IMR-90 (cell line): ENCODE measurements at regions not wholly inside any gene's neighbourhood (a gene's known extent, or its start where the extent isn't known, plus 50 kb on each side); places are given as distances from the start of the nearest gene placed in this dataset.

Experiments used
- ATAC-seq: fragments of 200-7000 bp; cut with Tn5 transposase; 2 replicates; pipeline ENCODE4 v1.9.1; 2020; ENCODE audit warnings: low read depth, mild to moderate bottlenecking, moderate library complexity
- BruUV-seq: library from RNA; stranded (reverse); fragments of 400-500 nt; replicated peaks from 2 replicates; lab custom pipeline; 2021; lab: Mats Ljungman, UMichigan
- CTCF ChIA-PET: fragments of 300-600 bp; formaldehyde crosslinking; extraction: SDS; loops from one replicate; lab custom pipeline; 2021; ENCODE audit warnings: antibody characterized with exemption; lab: Yijun Ruan, JAX
- POLR2A ChIA-PET: fragments of 300-600 bp; sonication (Branson Sonifier 250); formaldehyde crosslinking; loops from one replicate; lab custom pipeline; 2022; ENCODE audit warnings: antibody characterized with exemption; ENCODE audit not compliant: unreplicated experiment; lab: Charles Lee
- DNase-seq: peaks from one replicate; pipeline ENCODE4 v3.0.0; 2013
- H2AFZ ChIP-seq: replicated peaks from 2 replicates; pipeline ENCODE3; 2013; ENCODE audit warnings: low read length, mild to moderate bottlenecking; ENCODE audit not compliant: poor library complexity
- H2AK5ac ChIP-seq: 2 replicates; pipeline ENCODE4 v1.6.1; 2013; ENCODE audit warnings: low read depth, low read length, inconsistent platforms
- H2AK9ac ChIP-seq: replicated peaks from 2 replicates; pipeline ENCODE3; 2013; ENCODE audit warnings: mild to moderate bottlenecking, low read depth, low read length, moderate library complexity; ENCODE audit not compliant: poor library complexity
- H2BK120ac ChIP-seq: 2 replicates; pipeline ENCODE4 v1.6.1; 2013; ENCODE audit warnings: low read depth, low read length, inconsistent platforms
- H2BK15ac ChIP-seq: 3 replicates; pipeline ENCODE4 v1.6.1; 2013; ENCODE audit warnings: low read depth, low read length, inconsistent platforms
- H2BK20ac ChIP-seq: 2 replicates; pipeline ENCODE4 v1.6.1; 2013; ENCODE audit warnings: low read depth, mild to moderate bottlenecking, inconsistent platforms, low read length, moderate library complexity
- H2BK5ac ChIP-seq: 2 replicates; pipeline ENCODE4 v1.6.1; 2013; ENCODE audit warnings: mild to moderate bottlenecking, low read depth, low read length, inconsistent platforms; ENCODE audit not compliant: poor library complexity, severe bottlenecking
- H3K14ac ChIP-seq: replicated peaks from 2 replicates; pipeline ENCODE4 v1.6.1; 2013; ENCODE audit warnings: low read depth, low read length, inconsistent platforms
- H3K18ac ChIP-seq: 2 replicates; pipeline ENCODE4 v1.6.1; 2013; ENCODE audit warnings: low read depth, low read length, control low read depth
- H3K23ac ChIP-seq: 2 replicates; pipeline ENCODE4 v1.6.1; 2013; ENCODE audit warnings: low read depth, low read length, inconsistent platforms
- H3K27ac ChIP-seq: 2 replicates; pipeline ENCODE4 v1.5.1; 2013; ENCODE audit warnings: mild to moderate bottlenecking, control low read depth, low read length; ENCODE audit not compliant: insufficient read depth
- H3K27me3 ChIP-seq: 2 replicates; pipeline ENCODE4 v1.6.1; 2013; ENCODE audit warnings: low read length; ENCODE audit not compliant: control insufficient read depth, insufficient read depth
- H3K36me3 ChIP-seq: 2 replicates; pipeline ENCODE4 v1.6.1; 2013; ENCODE audit warnings: low read length, mixed read lengths; ENCODE audit not compliant: control insufficient read depth, insufficient read depth
- H3K4ac ChIP-seq: 2 replicates; pipeline ENCODE4 v1.6.1; 2013; ENCODE audit warnings: low read depth, low read length, inconsistent platforms
- H3K4me1 ChIP-seq: 2 replicates; pipeline ENCODE4 v1.6.1; 2013; ENCODE audit warnings: low read length, mixed read lengths; ENCODE audit not compliant: control insufficient read depth, insufficient read depth
- H3K4me2 ChIP-seq: 2 replicates; pipeline ENCODE4 v1.6.1; 2013; ENCODE audit warnings: low read depth, mild to moderate bottlenecking, control low read depth, low read length, moderate library complexity
- H3K4me3 ChIP-seq: 2 replicates; pipeline ENCODE4 v1.5.1; 2013; ENCODE audit warnings: low read depth, mild to moderate bottlenecking, control low read depth, low read length, moderate library complexity; ENCODE audit not compliant: insufficient read depth
- H3K56ac ChIP-seq: 2 replicates; pipeline ENCODE4 v1.6.1; 2013; ENCODE audit warnings: low read length, inconsistent platforms; ENCODE audit not compliant: insufficient read depth; ENCODE audit errors: extremely low read depth
- H3K79me1 ChIP-seq, 2 experiments: 2 replicates each; pipeline ENCODE4 v1.6.1; 2013; ENCODE audit warnings: low read length in 2 of 2, inconsistent platforms in 1 of 2, low read depth in 1 of 2
- H3K9ac ChIP-seq: 2 replicates; pipeline ENCODE4 v1.6.1; 2013; ENCODE audit warnings: low read depth, low read length, control low read depth
- H3K9me1 ChIP-seq: 2 replicates; pipeline ENCODE4 v1.6.1; 2013; ENCODE audit warnings: low read length, inconsistent platforms; ENCODE audit not compliant: insufficient read depth
- H3K9me3 ChIP-seq: 2 replicates; pipeline ENCODE4 v1.6.1; 2013; ENCODE audit warnings: low read length; ENCODE audit not compliant: control insufficient read depth, insufficient read depth
- H4K20me1 ChIP-seq: 2 replicates; pipeline ENCODE4 v1.6.1; 2013; ENCODE audit warnings: low read length, inconsistent platforms; ENCODE audit not compliant: insufficient read depth
- H4K5ac ChIP-seq: 2 replicates; pipeline ENCODE4 v1.6.1; 2013; ENCODE audit warnings: mild to moderate bottlenecking, low read depth, low read length, control low read depth
- H4K8ac ChIP-seq, 2 experiments: 2 replicates each; pipeline ENCODE4 v1.6.1; 2013; ENCODE audit warnings: low read depth in 2 of 2, low read length in 2 of 2, control low read depth in 1 of 2, inconsistent platforms in 1 of 2
- H4K91ac ChIP-seq: 2 replicates; pipeline ENCODE4 v1.6.1; 2013; ENCODE audit warnings: low read depth, low read length, inconsistent platforms; ENCODE audit not compliant: insufficient read depth
- CEBPB ChIP-seq: IDR thresholded peaks from 2 replicates; pipeline ENCODE4 v1.6.1; 2012; ENCODE audit warnings: low read depth, low read length, improper control_type of control experiment
- ELK1 ChIP-seq: fragments of 150-350 bp; IDR thresholded peaks from 2 replicates; pipeline ENCODE4 v1.6.1; 2016; ENCODE audit warnings: low read depth, mild to moderate bottlenecking, low read length, moderate library complexity, borderline replicate concordance
- MAFK ChIP-seq: IDR thresholded peaks from 2 replicates; pipeline ENCODE4 v1.6.1; 2012; ENCODE audit warnings: low read depth, low read length, improper control_type of control experiment
- NFE2L2 ChIP-seq: fragments of 150-350 bp; IDR thresholded peaks from 2 replicates; pipeline ENCODE4 v1.6.1; 2016; ENCODE audit warnings: low read depth, mild to moderate bottlenecking, low read length
- RCOR1 ChIP-seq: IDR thresholded peaks from 2 replicates; pipeline ENCODE4 v1.6.1; 2012; ENCODE audit warnings: mild to moderate bottlenecking, low read length, improper control_type of control experiment; ENCODE audit not compliant: insufficient replicate concordance
- WGBS, 2 experiments: methylation state at CpG; one replicate each; pipeline versions ENCODE4 v1.1.5 to v1.1.7; 2013; ENCODE audit warnings: missing lambda C conversion rate in 2 of 2; ENCODE audit not compliant: insufficient read length in 1 of 2; ENCODE audit errors: extremely low coverage in 2 of 2; 5-methylcytosine and 5-hydroxymethylcytosine counted together
- dilution Hi-C: fragments of 300-500 bp; cut with HindIII; formaldehyde crosslinking; loops from one replicate; pipeline ENCODE4 v1.14.3; 2018; ENCODE audit warnings: low sequenced_read_pairs; ENCODE audit not compliant: unreplicated experiment
- in situ Hi-C: fragments of 300-500 bp; cut with MboI; formaldehyde crosslinking; loops from 3 replicates; pipeline ENCODE4 v1.14.3; 2019; ENCODE audit warnings: low sequenced_read_pairs, inconsistent platforms, mixed read lengths
- intact Hi-C: fragments of 100-400 bp; cut with micrococcal nuclease; formaldehyde crosslinking; loops from 2 replicates; pipeline ENCODE4 v1.10.0; 2022

DNA sequence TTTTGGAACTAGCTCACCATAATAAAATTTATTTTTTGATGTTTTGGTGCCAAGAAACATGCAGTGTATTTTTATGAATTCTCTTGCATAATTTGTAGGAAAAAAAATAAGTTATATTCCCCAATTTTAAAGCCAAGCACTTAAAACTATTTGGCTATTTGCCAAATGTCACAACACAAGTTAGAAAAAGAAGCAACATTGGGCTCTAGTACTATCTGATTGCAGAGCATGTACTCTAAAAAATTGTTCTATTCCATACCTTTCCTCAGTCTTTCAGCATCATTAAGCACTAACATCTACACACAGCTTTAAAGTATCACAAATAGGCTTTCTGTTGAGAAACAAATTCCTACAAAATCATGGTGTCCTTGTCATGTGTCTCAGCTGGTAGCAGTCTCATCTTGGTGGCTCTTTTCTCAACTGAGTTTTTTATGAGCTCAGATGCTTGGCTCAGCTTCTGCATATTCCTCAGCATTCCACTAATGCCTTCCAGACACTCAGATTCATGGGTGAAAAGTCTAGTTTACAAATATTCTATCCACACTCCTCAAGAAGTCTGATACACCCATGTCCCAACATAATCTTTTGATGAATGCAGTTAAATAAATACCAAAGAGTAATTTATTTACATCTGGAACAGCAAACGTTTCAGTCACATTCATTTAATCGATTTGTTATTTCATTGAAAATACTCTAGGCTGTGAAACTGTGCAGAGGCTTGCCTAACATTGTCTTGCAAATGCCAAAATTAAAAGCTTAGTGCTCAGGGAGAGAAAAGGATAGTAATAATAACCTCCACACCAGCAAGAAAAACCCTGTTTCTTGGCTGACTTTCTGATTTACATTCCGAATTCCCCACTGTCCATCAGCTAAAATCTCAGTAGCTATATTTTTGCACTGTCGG, 2209.9 kb downstream of the PCDH7 start:
- no peaks in the 10 kb centered on the region for H3K36me3 ChIP-seq
- in situ Hi-C loops (no loop called here), intact Hi-C loops (no loop called here), dilution Hi-C loops (no loop called here)
- no peaks in the 10 kb centered on the region for H3K27me3 ChIP-seq
- no peak overlapping the region for H3K18ac ChIP-seq
- no peak overlapping the region for H2BK15ac ChIP-seq
- no peak overlapping the region for H3K4ac ChIP-seq
- CTCF ChIA-PET, result no interaction called here
- POLR2A ChIA-PET, result no interaction called here
- no peaks in the 10 kb centered on the region; the same call in 1 of the 2 replicates for H3K9me3 ChIP-seq
- no peaks in the 10 kb centered on the region for H4K20me1 ChIP-seq
- H4K5ac ChIP-seq, result no peak overlapping the region
- no peak overlapping the region for H2BK120ac ChIP-seq
- H2BK20ac ChIP-seq, result no peak overlapping the region
- no peak overlapping the region for H2AFZ ChIP-seq
- no peak overlapping the region for H3K14ac ChIP-seq
- no peak overlapping the region for H2AK5ac ChIP-seq
- no peak for ATAC-seq
- no peak overlapping the region for H2BK5ac ChIP-seq
- H3K9ac ChIP-seq, result no peak overlapping the region
- no peak overlapping the region for H3K56ac ChIP-seq
- no peaks in the 10 kb centered on the region for H3K9me1 ChIP-seq
- no peak overlapping the region for H3K27ac ChIP-seq
- no peaks in the 10 kb centered on the region for H3K79me1 ChIP-seq
- no peak overlapping the region for H3K23ac ChIP-seq
- no peak overlapping the region for H4K91ac ChIP-seq
- no TSS peak for BruUV-seq
- no peak overlapping the region for H3K4me3 ChIP-seq
- H3K4me2 ChIP-seq, result no peak overlapping the region
- no CpG with 5 or more reads among the region's 4 CpGs for WGBS, 2 experiments
- H2AK9ac ChIP-seq, result no peak overlapping the region
- no peak for DNase-seq
- no peak for TF ChIP-seq ELK1
- TF ChIP-seq MAFK, result no peak
- no peak for TF ChIP-seq RCOR1
- TF ChIP-seq CEBPB, result no peak
- no peak for TF ChIP-seq NFE2L2
- H4K8ac ChIP-seq, result no peak overlapping the region
- no peaks in the 10 kb centered on the region for H3K4me1 ChIP-seq
